ENCODE measurements at regions not wholly inside any gene's neighbourhood (a gene's known extent, or its start where the extent isn't known, plus 50 kb on each side); places are given as distances from the start of the nearest gene placed in this dataset.

DNA sequence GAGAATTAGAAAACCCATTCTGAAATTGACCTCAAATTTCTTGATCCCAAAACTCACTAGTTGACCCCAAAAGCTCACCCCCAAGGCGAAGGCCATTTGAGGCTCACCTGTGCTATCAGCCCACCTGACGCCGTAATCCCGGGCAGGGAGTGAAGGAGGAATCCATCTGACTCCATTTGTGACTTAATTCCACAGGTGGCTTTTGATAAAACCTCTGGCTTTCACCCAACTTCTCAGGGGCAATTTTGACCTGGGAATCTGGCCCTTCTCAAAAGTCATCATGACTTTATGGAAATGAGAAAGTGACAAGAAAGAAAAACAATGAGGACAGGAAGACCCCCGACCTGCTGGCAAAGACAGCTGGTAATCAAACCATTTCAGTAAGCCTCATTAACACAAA, 86.9 kb upstream of the SALL3 start:
- ChIA-PET POLR2A (no interaction called here), CTCF (no interaction called here)
- DNase-seq (ENCODE audit: extremely low spot score): no peak
- TF ChIP-seq FOXM1 (IDR thresholded peaks at IDR 0.05; ENCODE audit: borderline replicate concordance): no peak
- no peak for TF ChIP-seq NFRKB (IDR thresholded peaks at IDR 0.05)
- TF ChIP-seq HDGF (IDR thresholded peaks at IDR 0.05; ENCODE audit: borderline replicate concordance): no peak
- no peak for TF ChIP-seq FOXK2 (IDR thresholded peaks at IDR 0.05)
- no peak for TF ChIP-seq ARNT (IDR thresholded peaks at IDR 0.05)
- no peak for TF ChIP-seq BHLHE40 (IDR thresholded peaks at IDR 0.05; ENCODE audit: borderline replicate concordance)
- no peak for TF ChIP-seq LEF1 (IDR thresholded peaks at IDR 0.05; ENCODE audit: borderline replicate concordance)
- TF ChIP-seq FOXA1 (IDR thresholded peaks at IDR 0.05): no peak
- TF ChIP-seq CTBP1 (IDR thresholded peaks at IDR 0.05; ENCODE audit: borderline replicate concordance): no peak
- TF ChIP-seq TARDBP (IDR thresholded peaks at IDR 0.05): no peak
- no peak for TF ChIP-seq ELF4 (IDR thresholded peaks at IDR 0.05)
- TF ChIP-seq SP1 (IDR thresholded peaks at IDR 0.05): no peak
- TF ChIP-seq, protein P1, sequence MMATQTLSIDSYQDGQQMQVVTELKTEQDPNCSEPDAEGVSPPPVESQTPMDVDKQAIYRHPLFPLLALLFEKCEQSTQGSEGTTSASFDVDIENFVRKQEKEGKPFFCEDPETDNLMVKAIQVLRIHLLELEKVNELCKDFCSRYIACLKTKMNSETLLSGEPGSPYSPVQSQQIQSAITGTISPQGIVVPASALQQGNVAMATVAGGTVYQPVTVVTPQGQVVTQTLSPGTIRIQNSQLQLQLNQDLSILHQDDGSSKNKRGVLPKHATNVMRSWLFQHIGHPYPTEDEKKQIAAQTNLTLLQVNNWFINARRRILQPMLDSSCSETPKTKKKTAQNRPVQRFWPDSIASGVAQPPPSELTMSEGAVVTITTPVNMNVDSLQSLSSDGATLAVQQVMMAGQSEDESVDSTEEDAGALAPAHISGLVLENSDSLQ (IDR thresholded peaks at IDR 0.05): no peak
- TF ChIP-seq SUZ12 (IDR thresholded peaks at IDR 0.05): no peak

DNA sequence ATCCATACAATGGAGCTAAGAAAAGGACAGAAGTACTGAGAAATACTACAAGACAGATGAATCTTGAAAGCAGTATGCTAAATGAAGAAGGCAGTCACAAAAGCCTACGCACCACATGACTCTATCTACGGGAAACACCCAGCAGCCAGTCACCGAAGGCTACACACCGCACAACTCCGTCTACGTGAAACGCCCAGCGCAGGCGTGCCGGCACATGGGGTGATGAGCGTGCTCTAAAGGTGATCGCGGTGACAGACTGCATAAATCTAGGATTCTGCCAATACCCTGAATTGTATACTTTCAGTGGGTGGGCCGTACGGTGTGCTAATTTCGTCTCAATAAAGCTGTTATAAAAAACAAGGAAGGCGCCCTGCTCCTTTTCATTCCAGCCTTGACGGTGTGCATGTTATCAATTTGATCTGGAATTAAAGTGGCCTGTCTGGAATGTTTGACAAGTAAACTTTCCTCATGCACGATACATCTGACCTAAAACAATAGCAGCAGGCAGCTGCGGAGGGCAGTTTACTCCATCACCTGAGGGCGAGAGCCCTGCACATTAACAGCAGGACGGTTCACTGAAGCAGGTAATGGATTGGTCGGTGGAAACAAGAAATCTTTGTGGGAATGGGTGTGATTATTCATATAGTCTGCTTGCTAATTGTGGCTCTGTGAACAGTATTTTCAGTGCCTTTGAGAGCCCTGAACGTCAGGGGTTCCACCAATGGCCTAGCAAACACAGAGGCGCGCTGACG, 86.2 kb upstream of the SALL3 start:
- no peak for DNase-seq (ENCODE audit: extremely low spot score)
- no peak for TF ChIP-seq CTBP1 (IDR thresholded peaks at IDR 0.05; ENCODE audit: borderline replicate concordance)
- POLR2A ChIA-PET: no interaction called here
- CTCF ChIA-PET: no interaction called here

DNA sequence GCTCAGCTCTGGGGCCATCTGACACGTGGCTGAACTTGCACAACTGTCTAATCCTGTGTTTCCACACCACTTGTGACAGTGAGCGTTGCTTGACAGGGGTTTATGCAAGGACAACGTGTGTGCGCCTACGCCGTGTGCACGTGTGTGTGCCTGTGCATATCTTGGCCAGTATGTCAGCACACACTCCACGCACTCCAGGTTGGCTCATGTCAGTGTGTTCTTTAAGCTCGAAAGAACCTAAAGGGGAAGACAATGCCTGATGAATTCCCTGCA, 85.6 kb upstream of the SALL3 start:
- ChIA-PET CTCF (no interaction called here), POLR2A (no interaction called here)
- no peak for DNase-seq (ENCODE audit: extremely low spot score)
- TF ChIP-seq LEF1 (IDR thresholded peaks at IDR 0.05; ENCODE audit: borderline replicate concordance) (no peak), ZNF384 (IDR thresholded peaks at IDR 0.05) (no peak), HDGF (IDR thresholded peaks at IDR 0.05; ENCODE audit: borderline replicate concordance) (no peak), BHLHE40 (IDR thresholded peaks at IDR 0.05; ENCODE audit: borderline replicate concordance) (no peak), SUZ12 (IDR thresholded peaks at IDR 0.05) (no peak), NFRKB (IDR thresholded peaks at IDR 0.05) (no peak), TARDBP (IDR thresholded peaks at IDR 0.05) (no peak), L3MBTL2 (conservative IDR thresholded peaks at IDR 0.05) (no peak), FOXM1 (IDR thresholded peaks at IDR 0.05; ENCODE audit: borderline replicate concordance) (no peak), ARNT (IDR thresholded peaks at IDR 0.05) (no peak), ELF4 (IDR thresholded peaks at IDR 0.05) (no peak), FOXK2 (IDR thresholded peaks at IDR 0.05) (no peak), FOXA1 (IDR thresholded peaks at IDR 0.05) (no peak), CTBP1 (IDR thresholded peaks at IDR 0.05; ENCODE audit: borderline replicate concordance) (no peak), SP1 (IDR thresholded peaks at IDR 0.05) (no peak)
- TF ChIP-seq, protein P1 (IDR thresholded peaks at IDR 0.05): no peak

DNA sequence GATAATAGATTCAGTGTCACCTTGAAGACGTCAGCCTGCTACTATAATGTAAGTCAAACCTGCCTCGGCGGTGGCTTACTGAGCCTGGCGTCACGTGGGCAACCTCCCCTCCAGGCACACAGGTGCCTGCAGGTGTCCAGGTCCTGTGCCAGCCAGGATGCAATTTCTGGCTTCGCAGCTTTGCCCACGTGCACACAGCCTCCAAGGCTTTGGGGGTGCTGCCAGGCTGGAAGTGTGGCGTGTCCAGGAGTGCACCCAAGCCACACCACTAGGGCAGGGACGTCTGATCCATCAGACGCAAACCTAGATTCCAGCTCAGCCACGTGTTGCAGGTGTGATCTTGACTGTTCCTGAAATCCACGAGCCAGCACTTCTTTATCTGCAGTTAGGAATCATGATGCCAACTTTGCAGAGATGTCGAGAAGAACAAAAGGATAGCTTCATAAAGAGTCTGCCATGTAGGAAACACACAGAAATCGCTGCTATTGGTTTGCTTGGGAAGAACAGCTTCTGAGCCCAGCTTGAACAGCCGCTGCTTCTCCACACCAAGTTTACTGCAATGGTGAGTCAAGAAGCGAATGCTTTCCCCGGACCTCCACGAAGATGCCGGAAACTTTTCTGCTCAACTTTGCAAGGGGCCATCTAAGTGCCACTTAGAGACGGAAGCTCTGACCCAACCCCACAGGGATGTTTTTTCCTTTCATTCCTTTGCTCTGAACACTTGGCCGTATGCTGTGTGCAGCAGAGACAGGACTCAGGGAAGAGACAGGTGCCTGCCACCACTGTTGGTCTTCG, 84.2 kb upstream of the SALL3 start:
- CTCF ChIA-PET: no interaction called here

DNA sequence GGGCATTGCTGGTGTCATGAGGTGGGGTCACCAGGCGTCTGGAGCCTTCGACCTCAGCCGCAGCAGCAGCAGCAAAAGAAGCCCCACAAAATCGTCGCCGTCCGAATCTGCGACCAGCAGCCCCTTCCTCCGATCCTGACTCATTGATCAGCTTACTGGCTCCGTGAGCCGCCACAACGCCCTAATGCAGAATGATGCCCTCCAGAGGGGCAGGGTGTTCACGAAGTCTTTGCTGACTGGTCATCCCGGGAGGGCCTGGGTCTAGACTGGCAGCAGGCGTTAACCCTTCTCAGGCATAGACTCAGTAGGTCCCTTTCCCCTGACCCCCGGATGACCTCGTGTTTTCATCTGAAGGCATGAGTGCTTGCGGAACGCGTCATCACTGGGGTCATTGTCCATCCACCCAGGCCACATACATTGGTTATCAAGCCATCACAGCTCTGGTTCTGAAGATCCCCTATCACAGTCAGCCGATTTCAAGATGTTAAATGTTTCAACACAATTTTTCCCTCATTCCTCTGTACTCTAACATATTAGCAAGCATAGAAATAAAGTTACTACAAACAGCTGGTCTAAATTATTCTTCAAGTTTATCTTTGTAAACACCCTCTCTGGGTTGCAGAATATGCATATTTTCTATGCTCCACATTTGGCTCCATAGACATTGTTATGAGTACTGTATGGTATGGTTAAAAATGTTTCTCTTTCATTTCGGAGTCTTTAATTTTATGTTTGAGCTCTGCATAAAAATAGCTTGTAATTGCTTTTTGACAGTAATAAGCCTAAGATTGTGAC, 83.3 kb upstream of the SALL3 start:
- ChIA-PET POLR2A (no interaction called here), CTCF (no interaction called here)
- no peak for DNase-seq (ENCODE audit: extremely low spot score)
- no peak for TF ChIP-seq SP1 (IDR thresholded peaks at IDR 0.05)
- TF ChIP-seq, protein P1 (IDR thresholded peaks at IDR 0.05): no peak
- no peak for TF ChIP-seq ZNF384 (IDR thresholded peaks at IDR 0.05)

More for the DNA sequence above, 84.2 kb upstream of the SALL3 start:
- TF ChIP-seq HDGF (IDR thresholded peaks at IDR 0.05; ENCODE audit: borderline replicate concordance) (no peak), ARNT (IDR thresholded peaks at IDR 0.05) (no peak), FOXA1 (IDR thresholded peaks at IDR 0.05) (no peak)
- DNase-seq (ENCODE audit: extremely low spot score): no peak
- POLR2A ChIA-PET: no interaction called here

DNA sequence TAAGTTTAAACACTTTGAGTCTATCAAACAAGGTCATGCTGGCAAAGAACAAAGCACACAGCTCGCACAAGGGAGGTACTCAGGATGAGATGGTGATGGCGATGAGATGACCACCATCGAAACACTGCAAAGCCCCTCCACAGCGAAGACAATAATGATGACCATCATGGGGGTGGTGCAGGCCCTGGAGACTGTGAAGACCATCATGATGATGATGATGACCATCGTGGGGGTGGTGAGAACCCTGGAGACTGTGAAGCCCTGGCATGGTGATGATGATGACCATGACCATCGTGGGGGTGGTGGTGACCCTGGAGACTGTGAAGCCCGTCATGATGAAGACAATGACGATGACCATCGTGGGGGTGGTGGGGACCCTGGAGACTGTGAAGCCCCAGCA, 81.6 kb upstream of the SALL3 start:
- CTCF ChIA-PET: no interaction called here
- no peak for TF ChIP-seq FOXK2 (IDR thresholded peaks at IDR 0.05)
- no peak for TF ChIP-seq TARDBP (IDR thresholded peaks at IDR 0.05)
- TF ChIP-seq L3MBTL2 (conservative IDR thresholded peaks at IDR 0.05): no peak
- TF ChIP-seq SP1 (IDR thresholded peaks at IDR 0.05): no peak
- no peak for TF ChIP-seq NFRKB (IDR thresholded peaks at IDR 0.05)
- TF ChIP-seq BHLHE40 (IDR thresholded peaks at IDR 0.05; ENCODE audit: borderline replicate concordance): no peak
- TF ChIP-seq ARNT (IDR thresholded peaks at IDR 0.05): no peak
- TF ChIP-seq SUZ12 (IDR thresholded peaks at IDR 0.05): no peak
- TF ChIP-seq, protein P1 (IDR thresholded peaks at IDR 0.05): no peak
- TF ChIP-seq ELF4 (IDR thresholded peaks at IDR 0.05): no peak
- no peak for TF ChIP-seq CTBP1 (IDR thresholded peaks at IDR 0.05; ENCODE audit: borderline replicate concordance)
- TF ChIP-seq LEF1 (IDR thresholded peaks at IDR 0.05; ENCODE audit: borderline replicate concordance): no peak
- no peak for TF ChIP-seq ZNF384 (IDR thresholded peaks at IDR 0.05)
- TF ChIP-seq FOXA1 (IDR thresholded peaks at IDR 0.05): no peak
- POLR2A ChIA-PET: no interaction called here
- DNase-seq (ENCODE audit: extremely low spot score): no peak
